IPS DF 6.9 (cell line): ENCODE measurements at regions not wholly inside any gene's neighbourhood (a gene's known extent, or its start where the extent isn't known, plus 50 kb on each side); places are given as distances from the start of the nearest gene placed in this dataset.

Experiments
- DNase-seq: peaks from one replicate; pipeline ENCODE4 v3.0.0-alpha.2; 2013; ENCODE audit warnings: low read depth, low spot score
- H3K27ac ChIP-seq: one replicate; pipeline ENCODE4 v1.5.1; 2013; ENCODE audit warnings: low read length, control low read depth
- H3K27me3 ChIP-seq: 2 replicates; pipeline ENCODE4 v1.6.1; 2013; ENCODE audit warnings: mild to moderate bottlenecking, low read length; ENCODE audit not compliant: control insufficient read depth, insufficient read depth
- H3K36me3 ChIP-seq: 2 replicates; pipeline ENCODE4 v1.6.1; 2013; ENCODE audit warnings: low read length; ENCODE audit not compliant: control insufficient read depth, insufficient read depth
- H3K4me1 ChIP-seq: 2 replicates; pipeline ENCODE4 v1.6.1; 2013; ENCODE audit warnings: low read length; ENCODE audit not compliant: control insufficient read depth, insufficient read depth
- H3K4me3 ChIP-seq: 2 replicates; pipeline ENCODE4 v1.5.1; 2013; ENCODE audit warnings: mild to moderate bottlenecking, low read length
- H3K9me3 ChIP-seq: 2 replicates; pipeline ENCODE4 v1.6.1; 2013; ENCODE audit warnings: low read length, inconsistent platforms; ENCODE audit not compliant: control insufficient read depth, insufficient read depth
- WGBS: extraction: QIAGEN DNeasy Blood & Tissue Kit; methylation state at CpG from one replicate; pipeline ENCODE4 v1.1.7; 2013; ENCODE audit warnings: mixed read lengths, missing lambda C conversion rate; ENCODE audit not compliant: insufficient read length, insufficient coverage; 5-methylcytosine and 5-hydroxymethylcytosine counted together

- no peaks in the 10 kb centered on the region for H3K27me3 ChIP-seq
- no peak overlapping the region for H3K27ac ChIP-seq
- no peak overlapping the region for H3K4me3 ChIP-seq
- H3K9me3 ChIP-seq = no peaks in the 10 kb centered on the region; the same call in 1 of the 2 replicates
- WGBS = no CpG with 5 or more reads among the region's 1 CpG
- no peak for DNase-seq
- H3K36me3 ChIP-seq = no peaks in the 10 kb centered on the region
- H3K4me1 ChIP-seq = no peaks in the 10 kb centered on the region
Observed at GRCh38 chr9:103867886-103868285, 226.2 kb upstream of the SMC2 start.

GRCh38 chr9:103872811-103873210 is 221.3 kb upstream of the SMC2 start:
- WGBS = no CpG with 5 or more reads among the region's 7 CpGs
- Histone ChIP-seq H3K36me3 (no peaks in the 10 kb centered on the region), H3K27ac (no peak overlapping the region), H3K9me3 (no peaks in the 10 kb centered on the region; the same call in 1 of the 2 replicates), H3K4me3 (no peak overlapping the region), H3K4me1 (no peaks in the 10 kb centered on the region), H3K27me3 (no peaks in the 10 kb centered on the region)
- DNase-seq = no peak

- Histone ChIP-seq H3K4me3 (no peak overlapping the region), H3K27me3 (no peaks in the 10 kb centered on the region), H3K9me3 (peaks cover 3% of the 10 kb centered on the region), H3K4me1 (no peaks in the 10 kb centered on the region), H3K27ac (no peak overlapping the region), H3K36me3 (no peaks in the 10 kb centered on the region)
- no peak for DNase-seq
- WGBS = no CpG with 5 or more reads among the region's 2 CpGs
Observed at GRCh38 chr9:103881419-103881818, 212.7 kb upstream of the SMC2 start.

- no peak for DNase-seq
- Histone ChIP-seq H3K27ac (no peak overlapping the region), H3K4me1 (no peaks in the 10 kb centered on the region), H3K9me3 (peaks cover 5% of the 10 kb centered on the region), H3K36me3 (no peaks in the 10 kb centered on the region), H3K27me3 (no peaks in the 10 kb centered on the region), H3K4me3 (no peak overlapping the region)
Observed at GRCh38 chr9:103889989-103890388, 204.1 kb upstream of the SMC2 start.

- DNase-seq = no peak
- Histone ChIP-seq H3K27ac (no peak overlapping the region), H3K4me3 (no peak overlapping the region), H3K36me3 (no peaks in the 10 kb centered on the region), H3K27me3 (no peaks in the 10 kb centered on the region), H3K9me3 (no peaks in the 10 kb centered on the region; the same call in 1 of the 2 replicates), H3K4me1 (no peaks in the 10 kb centered on the region)
- WGBS = no CpG with 5 or more reads among the region's 2 CpGs
Observed at GRCh38 chr9:103894184-103894583, 199.9 kb upstream of the SMC2 start.

GRCh38 chr9:103898550-103898949 is 195.6 kb upstream of the SMC2 start:
- no peak overlapping the region for H3K27ac ChIP-seq
- no peaks in the 10 kb centered on the region for H3K4me1 ChIP-seq
- no peaks in the 10 kb centered on the region for H3K27me3 ChIP-seq
- peaks cover 3% of the 10 kb centered on the region; the same call in 1 of the 2 replicates for H3K9me3 ChIP-seq
- H3K36me3 ChIP-seq = no peaks in the 10 kb centered on the region
- no peak overlapping the region for H3K4me3 ChIP-seq
- no CpG with 5 or more reads among the region's 1 CpG for WGBS
- DNase-seq = no peak

- H3K27me3 ChIP-seq = no peaks in the 10 kb centered on the region
- H3K4me1 ChIP-seq = no peaks in the 10 kb centered on the region
- no peak overlapping the region for H3K4me3 ChIP-seq
- peaks cover 5% of the 10 kb centered on the region; the same call in 1 of the 2 replicates for H3K9me3 ChIP-seq
- H3K27ac ChIP-seq = no peak overlapping the region
- WGBS = no CpG with 5 or more reads among the region's 1 CpG
- DNase-seq = no peak
- no peaks in the 10 kb centered on the region for H3K36me3 ChIP-seq
Observed at GRCh38 chr9:103899866-103900265, 194.2 kb upstream of the SMC2 start.

- Histone ChIP-seq H3K36me3 (no peaks in the 10 kb centered on the region), H3K9me3 (peaks cover 5% of the 10 kb centered on the region; the same call in 1 of the 2 replicates), H3K4me3 (no peak overlapping the region), H3K4me1 (no peaks in the 10 kb centered on the region), H3K27me3 (no peaks in the 10 kb centered on the region), H3K27ac (no peak overlapping the region)
- no CpG with 5 or more reads among the region's 2 CpGs for WGBS
- DNase-seq = no peak
Observed at GRCh38 chr9:103900466-103900865, 193.6 kb upstream of the SMC2 start.

GRCh38 chr9:103902263-103902662 is 191.8 kb upstream of the SMC2 start:
- Histone ChIP-seq H3K27me3 (no peaks in the 10 kb centered on the region), H3K9me3 (peaks cover 5% of the 10 kb centered on the region; the same call in 1 of the 2 replicates), H3K36me3 (no peaks in the 10 kb centered on the region), H3K4me1 (no peaks in the 10 kb centered on the region), H3K4me3 (no peak overlapping the region), H3K27ac (no peak overlapping the region)
- no peak for DNase-seq
- WGBS = no CpG with 5 or more reads among the region's 2 CpGs

GRCh38 chr9:103904242-103904641 is 189.9 kb upstream of the SMC2 start:
- Histone ChIP-seq H3K9me3 (peaks cover 5% of the 10 kb centered on the region; the same call in 1 of the 2 replicates), H3K4me1 (no peaks in the 10 kb centered on the region), H3K36me3 (no peaks in the 10 kb centered on the region), H3K27me3 (no peaks in the 10 kb centered on the region), H3K27ac (no peak overlapping the region), H3K4me3 (no peak overlapping the region)
- no peak for DNase-seq
- no CpG with 5 or more reads among the region's 1 CpG for WGBS

- Histone ChIP-seq H3K4me1 (no peaks in the 10 kb centered on the region), H3K9me3 (peaks cover 3% of the 10 kb centered on the region), H3K4me3 (no peak overlapping the region), H3K27me3 (no peaks in the 10 kb centered on the region), H3K36me3 (no peaks in the 10 kb centered on the region), H3K27ac (no peak overlapping the region)
- no CpG with 5 or more reads among the region's 1 CpG for WGBS
- DNase-seq = no peak
Observed at GRCh38 chr9:103913899-103914298, 180.2 kb upstream of the SMC2 start.
